Suppressor macrophage treated with lipopolysaccharide for 4 hours (primary cell): ENCODE measurements at regions not wholly inside any gene's neighbourhood (a gene's known extent, or its start where the extent isn't known, plus 50 kb on each side); places are given as distances from the start of the nearest gene placed in this dataset.

Experiments
- DNase-seq: peaks from one replicate; pipeline ENCODE4 v3.0.0-alpha.2; 2020

GRCh38 chr4:8709729-8710360 lies 117.3 kb downstream of the CPZ start:
- DNase-seq = no peak

- DNase-seq = no peak
These were observed 116.6 kb downstream of the CPZ start for GRCh38 chr4:8709050-8709728.

DNA sequence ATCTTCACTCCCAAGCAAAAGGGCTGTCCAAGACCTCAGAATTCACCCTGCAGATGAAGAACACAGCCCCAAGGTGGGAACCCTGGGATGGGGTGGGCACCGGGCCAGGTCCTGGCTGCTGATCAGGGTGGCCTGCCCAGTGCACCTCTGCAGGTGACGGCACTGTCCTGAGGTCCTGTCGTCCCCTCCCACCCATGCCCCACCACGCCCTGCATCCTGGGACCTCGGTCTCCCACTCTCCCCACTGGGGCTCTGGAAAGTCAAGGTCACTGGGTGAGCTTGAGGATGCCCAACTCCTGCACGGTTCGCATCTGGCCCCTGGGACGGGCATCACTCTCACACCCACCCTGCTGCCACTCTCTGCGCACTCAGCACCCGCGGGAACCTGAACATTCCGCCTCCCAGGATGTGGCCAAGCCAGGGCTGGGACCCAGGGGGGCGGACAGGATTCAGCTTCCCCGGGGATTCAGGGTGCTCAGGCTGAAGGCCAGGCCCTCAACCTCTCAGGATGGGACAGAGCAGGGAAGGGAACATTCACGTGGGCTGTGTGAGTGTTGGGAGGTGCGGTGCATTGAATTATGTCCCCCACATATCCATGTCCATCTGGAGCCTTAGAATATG lies 115.9 kb downstream of the CPZ start:
- no peak for DNase-seq

- DNase-seq = no peak
These were observed 114.6 kb downstream of the CPZ start for GRCh38 chr4:8707045-8707781.

DNA sequence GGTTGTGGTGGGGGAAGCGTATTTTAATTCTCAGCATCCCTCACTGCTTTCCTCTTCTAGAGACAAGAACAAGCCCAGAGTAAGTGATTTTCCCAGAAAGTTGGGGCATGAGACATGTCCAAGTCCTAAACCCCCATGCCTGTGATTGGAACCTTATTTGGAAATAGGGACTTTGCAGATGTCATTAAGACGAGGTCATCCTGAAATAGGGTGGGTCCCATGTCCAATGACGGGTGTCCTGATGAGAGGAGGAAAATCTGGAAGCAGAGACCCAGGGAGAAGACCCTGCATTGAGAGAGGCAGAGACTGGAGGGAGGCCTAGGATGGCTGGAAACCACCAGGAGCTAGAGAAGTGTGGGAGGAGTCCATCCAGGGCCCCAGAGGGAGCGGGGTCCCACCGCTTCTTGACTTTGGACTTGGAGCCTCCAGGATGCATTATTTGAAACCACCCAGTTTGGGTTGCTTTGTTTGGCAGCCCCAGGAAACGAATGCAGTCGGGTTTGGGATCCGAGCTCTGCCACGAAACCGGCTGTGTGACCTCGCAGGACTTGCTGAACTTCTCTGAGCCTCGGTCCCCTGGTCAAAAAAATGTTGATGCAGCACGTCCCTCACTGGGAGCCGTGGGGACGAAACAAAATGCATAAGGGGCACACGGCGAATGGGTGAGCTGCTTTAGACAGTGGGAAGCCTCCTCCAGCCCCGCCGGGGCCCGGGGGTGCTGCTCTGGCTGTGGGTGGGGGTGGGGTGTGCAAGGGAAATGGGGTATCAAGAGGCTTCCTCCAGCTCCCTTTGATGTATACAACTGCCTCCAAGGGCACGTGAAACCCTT lies 113.9 kb downstream of the CPZ start:
- no peak for DNase-seq

DNA sequence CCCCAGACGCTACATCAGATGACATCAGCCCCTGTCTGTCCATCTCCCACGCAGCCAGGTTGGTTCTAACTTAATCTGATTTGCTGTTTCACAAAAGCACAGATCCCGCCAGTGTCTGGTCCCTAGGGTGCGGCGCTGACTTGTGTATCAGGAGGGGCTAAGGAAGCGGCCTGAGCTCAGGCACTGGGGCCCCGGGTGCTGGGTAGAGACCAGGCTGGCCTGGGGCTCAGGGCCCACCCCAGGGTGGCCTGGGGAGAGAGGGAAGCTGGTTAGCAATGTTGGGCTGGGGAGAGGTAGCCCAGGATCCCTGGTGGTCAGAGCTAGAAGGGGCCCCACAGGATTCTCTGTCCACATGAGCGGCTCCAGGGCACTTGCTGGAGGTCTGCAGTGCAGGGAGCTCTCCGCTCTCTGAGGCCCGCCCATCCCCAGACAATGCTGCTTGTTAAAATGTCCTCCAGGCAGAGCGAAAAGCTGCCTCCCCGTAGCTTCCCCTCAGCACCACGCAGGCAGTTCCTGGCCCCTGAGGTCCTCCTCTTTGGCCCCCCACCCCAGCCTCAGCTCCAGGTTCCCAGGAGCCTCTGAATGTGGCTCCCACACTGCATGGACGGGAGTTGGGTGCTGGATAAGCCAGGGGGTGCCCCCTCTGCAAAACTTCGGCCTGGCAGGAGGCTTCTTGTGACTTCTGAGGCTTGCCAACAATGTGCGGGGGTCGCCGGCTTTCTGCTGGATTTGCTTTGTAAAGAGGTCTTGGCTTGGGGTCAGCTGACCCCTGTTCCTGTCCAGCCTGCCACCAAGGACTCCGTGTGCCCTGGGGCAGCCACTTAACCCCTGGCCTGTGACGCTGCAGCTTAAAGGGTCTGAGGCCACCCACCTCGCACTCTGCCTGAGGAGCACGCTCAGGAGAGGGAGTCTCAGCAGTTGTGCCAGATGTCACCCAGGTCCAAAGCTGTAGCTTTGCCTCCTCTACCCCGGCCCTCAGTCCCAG lies 112.9 kb downstream of the CPZ start:
- DNase-seq = no peak

DNA sequence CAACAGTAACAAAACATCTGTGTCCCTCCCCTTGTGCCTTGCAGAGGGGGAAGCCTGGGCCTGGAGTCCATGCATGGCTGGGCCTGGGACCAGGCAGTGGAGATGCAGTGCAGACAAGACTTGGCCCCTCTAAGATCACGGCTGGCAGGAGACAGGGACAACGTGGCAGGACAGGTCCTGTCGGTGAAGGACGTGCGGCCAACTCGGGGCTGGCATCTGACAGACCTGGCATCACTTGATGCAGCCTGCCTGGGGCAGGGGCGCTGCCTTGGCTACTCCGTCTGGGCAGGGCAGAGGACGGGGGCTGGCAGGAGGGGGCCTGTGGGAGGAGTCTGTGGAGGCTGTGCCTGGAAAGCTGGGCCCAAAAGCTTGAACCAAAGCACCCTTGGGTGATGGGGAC lies 112.1 kb downstream of the CPZ start:
- no peak for DNase-seq

DNA sequence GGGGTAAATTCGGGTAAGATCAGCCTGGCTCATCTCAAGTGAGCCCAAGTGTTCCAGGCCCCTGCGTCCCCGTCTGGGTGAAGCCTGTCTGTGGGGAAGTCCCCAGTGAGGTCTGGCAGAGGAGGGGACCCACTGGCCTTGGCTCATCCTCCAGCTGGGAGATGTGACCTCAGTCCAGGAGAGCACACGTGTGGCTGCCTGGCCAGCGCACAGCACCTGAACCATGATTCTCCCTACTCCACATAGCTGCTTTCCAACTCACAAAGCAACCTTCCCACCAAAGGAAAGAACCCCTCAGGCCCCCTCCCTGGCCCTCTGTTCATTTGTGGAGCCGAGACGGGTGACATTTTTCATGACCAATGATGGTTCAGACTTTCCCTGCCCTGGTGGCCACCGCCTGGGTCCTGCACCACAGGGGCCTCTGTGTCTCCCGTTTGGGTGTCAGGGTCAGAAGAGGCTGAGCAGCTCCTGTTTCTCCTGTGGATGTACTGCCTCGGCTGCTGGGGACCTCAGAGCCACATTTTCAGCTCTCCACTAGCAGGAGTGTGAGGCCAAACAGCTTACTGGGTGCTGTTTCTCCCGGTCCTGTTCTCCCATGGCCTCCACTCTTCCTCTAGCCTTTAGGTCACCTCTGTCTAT lies 111.4 kb downstream of the CPZ start:
- no peak for DNase-seq

- DNase-seq = no peak
These were observed 110.8 kb downstream of the CPZ start for GRCh38 chr4:8703401-8703696.

- DNase-seq = no peak
These were observed 110.2 kb downstream of the CPZ start for GRCh38 chr4:8702516-8703400.

DNA sequence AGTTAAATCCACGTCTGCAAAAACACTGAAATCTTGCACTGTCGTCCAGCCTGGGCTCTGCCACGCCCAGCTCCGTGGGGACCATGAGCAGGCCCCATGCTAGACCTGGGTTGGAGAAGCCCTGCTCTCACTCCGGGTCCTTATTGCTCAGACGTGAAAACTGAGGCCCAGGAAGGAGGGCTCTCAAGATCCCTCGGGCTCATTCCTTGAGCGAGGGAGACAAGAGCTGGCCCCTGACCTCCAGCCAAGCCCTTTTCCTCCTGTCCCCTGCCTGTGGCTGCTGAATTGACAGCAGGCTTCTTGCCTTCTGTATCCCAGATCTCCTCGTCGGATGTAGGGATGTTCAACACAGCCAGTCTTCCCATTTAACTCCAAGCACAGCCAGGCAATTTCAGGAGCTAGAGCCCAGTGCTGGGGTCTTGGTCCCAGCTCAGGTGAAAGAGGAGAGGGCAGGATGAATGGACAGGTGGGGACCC lies 109.5 kb downstream of the CPZ start:
- no peak for DNase-seq

DNA sequence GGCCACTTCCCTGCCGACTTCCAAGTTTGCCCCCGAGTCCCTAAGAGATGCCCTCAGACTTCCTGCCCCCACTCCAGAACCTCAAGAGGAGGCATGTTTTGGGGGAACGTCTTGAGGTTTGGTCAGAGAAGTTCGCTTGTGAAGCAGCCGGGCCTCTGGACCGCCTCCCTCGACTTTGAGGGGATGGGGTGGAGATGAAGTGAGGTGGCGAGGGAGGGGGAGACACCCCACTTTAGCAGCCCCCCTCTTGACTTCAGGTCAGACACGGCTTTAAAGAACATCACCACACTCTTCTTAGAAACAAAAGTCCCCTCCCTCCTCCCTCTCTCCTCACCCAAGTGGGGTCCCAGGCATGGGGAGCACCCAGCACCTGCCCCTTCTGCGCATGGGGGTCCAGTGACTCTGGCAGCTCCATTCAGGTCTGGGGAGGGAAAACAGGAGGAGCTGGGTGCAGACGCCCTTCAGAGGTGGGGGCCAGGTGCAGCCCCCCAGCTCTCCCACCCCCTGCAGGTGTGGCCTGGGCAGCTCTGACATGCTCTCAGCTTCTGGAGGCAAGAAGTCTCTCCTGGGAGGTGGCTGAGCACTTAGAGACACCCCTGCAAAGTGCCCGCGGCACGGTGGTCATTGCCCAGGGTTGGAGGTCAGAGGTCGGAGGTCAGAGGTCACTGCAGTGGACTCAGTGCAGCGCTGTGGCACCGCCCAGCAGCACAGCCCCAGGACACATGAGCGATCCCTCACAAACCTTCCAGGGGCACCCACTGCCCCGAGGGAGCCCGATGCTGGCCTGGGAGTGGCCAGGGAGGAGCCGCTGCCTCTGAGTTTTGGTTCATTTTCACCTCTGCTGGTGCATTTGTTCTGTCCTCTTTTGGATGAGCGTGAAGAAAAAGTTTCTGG lies 108.8 kb downstream of the CPZ start:
- DNase-seq = no peak

- DNase-seq = no peak
These were observed 108.0 kb downstream of the CPZ start for GRCh38 chr4:8700531-8700930.

GRCh38 chr4:8699479-8700145 lies 107.0 kb downstream of the CPZ start:
- no peak for DNase-seq

- no peak for DNase-seq
These were observed 106.5 kb downstream of the CPZ start for GRCh38 chr4:8699063-8699385.

GRCh38 chr4:8698341-8699062 lies 105.9 kb downstream of the CPZ start:
- no peak for DNase-seq

- DNase-seq = no peak
These were observed 105.3 kb downstream of the CPZ start for GRCh38 chr4:8697826-8698225.
